Panc1 (cell line): ENCODE measurements at regions not wholly inside any gene's neighbourhood (a gene's known extent, or its start where the extent isn't known, plus 50 kb on each side); places are given as distances from the start of the nearest gene placed in this dataset.

Source experiments
- POLR2AphosphoS5 ChIP-seq: IDR thresholded peaks from 2 replicates; pipeline ENCODE4 v1.6.1; 2012; ENCODE audit warnings: mild to moderate bottlenecking, low read depth, low read length, moderate library complexity
- SIN3A ChIP-seq: IDR thresholded peaks from 2 replicates; pipeline ENCODE4 v1.6.1; 2012; ENCODE audit warnings: low read depth, mild to moderate bottlenecking, low read length, moderate library complexity, borderline replicate concordance; ENCODE audit not compliant: insufficient read depth
- TF ChIP-seq, protein P1 (sequence below): fragments of 450-650 bp; IDR thresholded peaks from 2 replicates; pipeline ENCODE4 v1.5.1; 2017; ENCODE audit warnings: mild to moderate bottlenecking
- TF ChIP-seq, protein P2 (sequence below), 2 experiments: IDR thresholded peaks; 2 replicates each; pipeline ENCODE4 v1.6.1; 2011 to 2012; ENCODE audit warnings: low read depth in 2 of 2, control low read depth in 1 of 2, low read length in 1 of 2, mild to moderate bottlenecking in 1 of 2, moderate library complexity in 1 of 2; ENCODE audit not compliant: insufficient read depth in 1 of 2

DNA sequence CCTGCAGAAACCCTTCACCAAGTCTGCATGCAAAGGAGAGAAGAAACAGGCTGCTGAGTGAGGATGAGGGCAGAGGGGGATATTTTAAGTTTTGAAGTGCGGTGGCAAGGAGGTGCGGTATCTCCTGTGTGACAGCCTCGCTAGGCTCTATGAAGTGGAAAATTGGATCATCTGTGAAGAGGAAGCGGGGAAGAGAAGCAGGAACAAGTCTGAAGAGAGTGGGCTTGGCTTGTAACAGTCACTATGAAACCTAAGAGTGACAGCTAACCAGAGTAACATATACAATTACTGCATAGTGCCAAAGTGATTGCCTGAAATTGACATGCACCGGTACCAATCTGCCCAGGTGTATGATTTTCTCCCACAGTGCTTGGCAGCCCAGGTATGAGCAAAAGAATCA lies 287.5 kb upstream of the KLF14 start:
- TF ChIP-seq, protein P1, sequence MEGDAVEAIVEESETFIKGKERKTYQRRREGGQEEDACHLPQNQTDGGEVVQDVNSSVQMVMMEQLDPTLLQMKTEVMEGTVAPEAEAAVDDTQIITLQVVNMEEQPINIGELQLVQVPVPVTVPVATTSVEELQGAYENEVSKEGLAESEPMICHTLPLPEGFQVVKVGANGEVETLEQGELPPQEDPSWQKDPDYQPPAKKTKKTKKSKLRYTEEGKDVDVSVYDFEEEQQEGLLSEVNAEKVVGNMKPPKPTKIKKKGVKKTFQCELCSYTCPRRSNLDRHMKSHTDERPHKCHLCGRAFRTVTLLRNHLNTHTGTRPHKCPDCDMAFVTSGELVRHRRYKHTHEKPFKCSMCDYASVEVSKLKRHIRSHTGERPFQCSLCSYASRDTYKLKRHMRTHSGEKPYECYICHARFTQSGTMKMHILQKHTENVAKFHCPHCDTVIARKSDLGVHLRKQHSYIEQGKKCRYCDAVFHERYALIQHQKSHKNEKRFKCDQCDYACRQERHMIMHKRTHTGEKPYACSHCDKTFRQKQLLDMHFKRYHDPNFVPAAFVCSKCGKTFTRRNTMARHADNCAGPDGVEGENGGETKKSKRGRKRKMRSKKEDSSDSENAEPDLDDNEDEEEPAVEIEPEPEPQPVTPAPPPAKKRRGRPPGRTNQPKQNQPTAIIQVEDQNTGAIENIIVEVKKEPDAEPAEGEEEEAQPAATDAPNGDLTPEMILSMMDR = no peak
- no peak for TF ChIP-seq POLR2AphosphoS5
- no peak for TF ChIP-seq SIN3A
- TF ChIP-seq, protein P2, sequence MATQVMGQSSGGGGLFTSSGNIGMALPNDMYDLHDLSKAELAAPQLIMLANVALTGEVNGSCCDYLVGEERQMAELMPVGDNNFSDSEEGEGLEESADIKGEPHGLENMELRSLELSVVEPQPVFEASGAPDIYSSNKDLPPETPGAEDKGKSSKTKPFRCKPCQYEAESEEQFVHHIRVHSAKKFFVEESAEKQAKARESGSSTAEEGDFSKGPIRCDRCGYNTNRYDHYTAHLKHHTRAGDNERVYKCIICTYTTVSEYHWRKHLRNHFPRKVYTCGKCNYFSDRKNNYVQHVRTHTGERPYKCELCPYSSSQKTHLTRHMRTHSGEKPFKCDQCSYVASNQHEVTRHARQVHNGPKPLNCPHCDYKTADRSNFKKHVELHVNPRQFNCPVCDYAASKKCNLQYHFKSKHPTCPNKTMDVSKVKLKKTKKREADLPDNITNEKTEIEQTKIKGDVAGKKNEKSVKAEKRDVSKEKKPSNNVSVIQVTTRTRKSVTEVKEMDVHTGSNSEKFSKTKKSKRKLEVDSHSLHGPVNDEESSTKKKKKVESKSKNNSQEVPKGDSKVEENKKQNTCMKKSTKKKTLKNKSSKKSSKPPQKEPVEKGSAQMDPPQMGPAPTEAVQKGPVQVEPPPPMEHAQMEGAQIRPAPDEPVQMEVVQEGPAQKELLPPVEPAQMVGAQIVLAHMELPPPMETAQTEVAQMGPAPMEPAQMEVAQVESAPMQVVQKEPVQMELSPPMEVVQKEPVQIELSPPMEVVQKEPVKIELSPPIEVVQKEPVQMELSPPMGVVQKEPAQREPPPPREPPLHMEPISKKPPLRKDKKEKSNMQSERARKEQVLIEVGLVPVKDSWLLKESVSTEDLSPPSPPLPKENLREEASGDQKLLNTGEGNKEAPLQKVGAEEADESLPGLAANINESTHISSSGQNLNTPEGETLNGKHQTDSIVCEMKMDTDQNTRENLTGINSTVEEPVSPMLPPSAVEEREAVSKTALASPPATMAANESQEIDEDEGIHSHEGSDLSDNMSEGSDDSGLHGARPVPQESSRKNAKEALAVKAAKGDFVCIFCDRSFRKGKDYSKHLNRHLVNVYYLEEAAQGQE (IDR thresholded peaks at IDR 0.05; ENCODE audit: insufficient read depth in 1 of 2, low read depth in 2 of 2, low read length in 1 of 2) = no peak
